ENCODE measurements at regions not wholly inside any gene's neighbourhood (a gene's known extent, or its start where the extent isn't known, plus 50 kb on each side); places are given as distances from the start of the nearest gene placed in this dataset.

DNA sequence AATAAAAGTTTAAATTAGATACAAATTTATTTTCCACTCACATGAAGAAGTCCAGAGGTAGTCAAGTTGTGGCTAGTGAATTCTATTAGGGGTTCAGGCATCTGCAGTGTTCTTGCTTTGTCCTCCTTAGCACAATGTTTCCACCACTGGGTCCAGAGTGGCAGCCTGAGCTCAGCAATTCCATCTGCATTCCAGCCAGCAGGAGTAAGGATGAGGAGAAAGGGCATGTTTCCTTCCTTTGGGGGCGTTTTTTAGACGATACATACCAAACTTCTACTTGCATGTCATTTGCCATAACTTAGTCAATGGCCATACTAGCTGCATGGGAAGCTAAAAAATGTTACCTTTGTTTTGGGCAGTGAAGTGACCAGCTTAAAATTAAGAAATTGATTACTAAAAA lies 98.5 kb upstream of the VANGL1 start:
- Histone ChIP-seq H3K36me3 (ENCODE audit: control insufficient read depth in 4 of 4, insufficient read depth in 3 of 4, low read depth in 1 of 4, low read length in 3 of 4) (no peaks in the 10 kb centered on the region), H3K4me1 (ENCODE audit: control insufficient read depth in 4 of 4, insufficient read depth in 4 of 4, low read length in 3 of 4) (no peaks in the 10 kb centered on the region), H3K4me3 (ENCODE audit: low read depth in 1 of 3, low read length in 3 of 3) (no peak overlapping the region), H3K27me3 (ENCODE audit: control insufficient read depth in 4 of 4, insufficient read depth in 4 of 4, low read length in 3 of 4) (no peaks in the 10 kb centered on the region), H3K9ac (ENCODE audit: low read depth in 1 of 2, low read length in 2 of 2) (no peak overlapping the region), H3K9me3 (ENCODE audit: control insufficient read depth in 4 of 4, low read length in 3 of 4) (no peaks in the 10 kb centered on the region), H3K27ac (ENCODE audit: low read depth in 1 of 2, low read length in 2 of 2) (no peak overlapping the region)
- TF ChIP-seq, protein P1, sequence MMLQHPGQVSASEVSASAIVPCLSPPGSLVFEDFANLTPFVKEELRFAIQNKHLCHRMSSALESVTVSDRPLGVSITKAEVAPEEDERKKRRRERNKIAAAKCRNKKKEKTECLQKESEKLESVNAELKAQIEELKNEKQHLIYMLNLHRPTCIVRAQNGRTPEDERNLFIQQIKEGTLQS (IDR thresholded peaks at IDR 0.05): no peak
- TF ChIP-seq, protein P2, sequence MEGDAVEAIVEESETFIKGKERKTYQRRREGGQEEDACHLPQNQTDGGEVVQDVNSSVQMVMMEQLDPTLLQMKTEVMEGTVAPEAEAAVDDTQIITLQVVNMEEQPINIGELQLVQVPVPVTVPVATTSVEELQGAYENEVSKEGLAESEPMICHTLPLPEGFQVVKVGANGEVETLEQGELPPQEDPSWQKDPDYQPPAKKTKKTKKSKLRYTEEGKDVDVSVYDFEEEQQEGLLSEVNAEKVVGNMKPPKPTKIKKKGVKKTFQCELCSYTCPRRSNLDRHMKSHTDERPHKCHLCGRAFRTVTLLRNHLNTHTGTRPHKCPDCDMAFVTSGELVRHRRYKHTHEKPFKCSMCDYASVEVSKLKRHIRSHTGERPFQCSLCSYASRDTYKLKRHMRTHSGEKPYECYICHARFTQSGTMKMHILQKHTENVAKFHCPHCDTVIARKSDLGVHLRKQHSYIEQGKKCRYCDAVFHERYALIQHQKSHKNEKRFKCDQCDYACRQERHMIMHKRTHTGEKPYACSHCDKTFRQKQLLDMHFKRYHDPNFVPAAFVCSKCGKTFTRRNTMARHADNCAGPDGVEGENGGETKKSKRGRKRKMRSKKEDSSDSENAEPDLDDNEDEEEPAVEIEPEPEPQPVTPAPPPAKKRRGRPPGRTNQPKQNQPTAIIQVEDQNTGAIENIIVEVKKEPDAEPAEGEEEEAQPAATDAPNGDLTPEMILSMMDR (IDR thresholded peaks at IDR 0.05; ENCODE audit: low read depth, low read length, missing input control): no peak
- TF ChIP-seq RXRA (IDR thresholded peaks at IDR 0.05): no peak
- TF ChIP-seq NR2F2 (IDR thresholded peaks at IDR 0.05): no peak
- TF ChIP-seq FOXA1 (IDR thresholded peaks at IDR 0.05): no peak
- TF ChIP-seq, protein P3, sequence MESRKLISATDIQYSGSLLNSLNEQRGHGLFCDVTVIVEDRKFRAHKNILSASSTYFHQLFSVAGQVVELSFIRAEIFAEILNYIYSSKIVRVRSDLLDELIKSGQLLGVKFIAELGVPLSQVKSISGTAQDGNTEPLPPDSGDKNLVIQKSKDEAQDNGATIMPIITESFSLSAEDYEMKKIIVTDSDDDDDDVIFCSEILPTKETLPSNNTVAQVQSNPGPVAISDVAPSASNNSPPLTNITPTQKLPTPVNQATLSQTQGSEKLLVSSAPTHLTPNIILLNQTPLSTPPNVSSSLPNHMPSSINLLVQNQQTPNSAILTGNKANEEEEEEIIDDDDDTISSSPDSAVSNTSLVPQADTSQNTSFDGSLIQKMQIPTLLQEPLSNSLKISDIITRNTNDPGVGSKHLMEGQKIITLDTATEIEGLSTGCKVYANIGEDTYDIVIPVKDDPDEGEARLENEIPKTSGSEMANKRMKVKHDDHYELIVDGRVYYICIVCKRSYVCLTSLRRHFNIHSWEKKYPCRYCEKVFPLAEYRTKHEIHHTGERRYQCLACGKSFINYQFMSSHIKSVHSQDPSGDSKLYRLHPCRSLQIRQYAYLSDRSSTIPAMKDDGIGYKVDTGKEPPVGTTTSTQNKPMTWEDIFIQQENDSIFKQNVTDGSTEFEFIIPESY (IDR thresholded peaks at IDR 0.05): no peak
- TF ChIP-seq EGR1 (IDR thresholded peaks at IDR 0.05; ENCODE audit: low read depth in 2 of 2): no peak
- no peak for TF ChIP-seq HNF4G (IDR thresholded peaks at IDR 0.05)
- TF ChIP-seq YY1 (IDR thresholded peaks at IDR 0.05): no peak
- no peak for TF ChIP-seq TAF1 (conservative IDR thresholded peaks at IDR 0.05)
- TF ChIP-seq, protein P4, sequence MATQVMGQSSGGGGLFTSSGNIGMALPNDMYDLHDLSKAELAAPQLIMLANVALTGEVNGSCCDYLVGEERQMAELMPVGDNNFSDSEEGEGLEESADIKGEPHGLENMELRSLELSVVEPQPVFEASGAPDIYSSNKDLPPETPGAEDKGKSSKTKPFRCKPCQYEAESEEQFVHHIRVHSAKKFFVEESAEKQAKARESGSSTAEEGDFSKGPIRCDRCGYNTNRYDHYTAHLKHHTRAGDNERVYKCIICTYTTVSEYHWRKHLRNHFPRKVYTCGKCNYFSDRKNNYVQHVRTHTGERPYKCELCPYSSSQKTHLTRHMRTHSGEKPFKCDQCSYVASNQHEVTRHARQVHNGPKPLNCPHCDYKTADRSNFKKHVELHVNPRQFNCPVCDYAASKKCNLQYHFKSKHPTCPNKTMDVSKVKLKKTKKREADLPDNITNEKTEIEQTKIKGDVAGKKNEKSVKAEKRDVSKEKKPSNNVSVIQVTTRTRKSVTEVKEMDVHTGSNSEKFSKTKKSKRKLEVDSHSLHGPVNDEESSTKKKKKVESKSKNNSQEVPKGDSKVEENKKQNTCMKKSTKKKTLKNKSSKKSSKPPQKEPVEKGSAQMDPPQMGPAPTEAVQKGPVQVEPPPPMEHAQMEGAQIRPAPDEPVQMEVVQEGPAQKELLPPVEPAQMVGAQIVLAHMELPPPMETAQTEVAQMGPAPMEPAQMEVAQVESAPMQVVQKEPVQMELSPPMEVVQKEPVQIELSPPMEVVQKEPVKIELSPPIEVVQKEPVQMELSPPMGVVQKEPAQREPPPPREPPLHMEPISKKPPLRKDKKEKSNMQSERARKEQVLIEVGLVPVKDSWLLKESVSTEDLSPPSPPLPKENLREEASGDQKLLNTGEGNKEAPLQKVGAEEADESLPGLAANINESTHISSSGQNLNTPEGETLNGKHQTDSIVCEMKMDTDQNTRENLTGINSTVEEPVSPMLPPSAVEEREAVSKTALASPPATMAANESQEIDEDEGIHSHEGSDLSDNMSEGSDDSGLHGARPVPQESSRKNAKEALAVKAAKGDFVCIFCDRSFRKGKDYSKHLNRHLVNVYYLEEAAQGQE (IDR thresholded peaks at IDR 0.05): no peak
- TF ChIP-seq JUND (IDR thresholded peaks at IDR 0.05): no peak
- TF ChIP-seq RAD21 (IDR thresholded peaks at IDR 0.05): no peak
- no peak for TF ChIP-seq GABPA (IDR thresholded peaks at IDR 0.05 in 1 of 2, conservative IDR thresholded peaks at IDR 0.05 in 1 of 2)
- TF ChIP-seq SP1 (IDR thresholded peaks at IDR 0.05): no peak
- DNase-seq (ENCODE audit: low spot score): no peak
- 73% methylated on average over 2 of the region's 2 CpGs for WGBS

DNA sequence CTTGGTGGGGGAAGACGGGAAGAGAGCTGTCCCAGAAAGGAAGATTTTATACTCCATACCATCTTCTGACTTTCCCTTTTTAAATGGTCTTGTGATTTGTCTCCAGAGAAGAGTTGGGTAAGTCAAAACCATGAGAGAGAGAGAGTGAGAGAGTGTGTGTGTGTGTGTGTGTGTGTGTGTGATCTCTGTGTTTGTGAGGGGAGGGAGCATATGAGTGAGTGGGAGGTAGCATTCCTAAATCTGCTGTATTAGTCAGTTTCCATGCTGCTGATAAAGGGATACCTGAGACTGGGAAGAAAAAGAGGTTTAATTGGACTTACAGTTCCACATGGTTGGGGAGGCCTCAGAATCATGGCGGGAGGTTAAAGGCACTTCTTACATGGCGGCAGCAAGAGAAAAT lies 102.0 kb upstream of the VANGL1 start:
- Histone ChIP-seq H3K4me3 (ENCODE audit: low read depth in 1 of 3, low read length in 3 of 3) (no peak overlapping the region), H3K27me3 (ENCODE audit: control insufficient read depth in 4 of 4, insufficient read depth in 4 of 4, low read length in 3 of 4) (peaks cover 0 to 3% (median 2%) of the 10 kb centered on the region in 4 donors), H3K9ac (ENCODE audit: low read depth in 1 of 2, low read length in 2 of 2) (no peak overlapping the region), H3K27ac (ENCODE audit: low read depth in 1 of 2, low read length in 2 of 2) (no peak overlapping the region), H3K9me3 (ENCODE audit: control insufficient read depth in 4 of 4, low read length in 3 of 4) (no peaks in the 10 kb centered on the region), H3K4me1 (ENCODE audit: control insufficient read depth in 4 of 4, insufficient read depth in 4 of 4, low read length in 3 of 4) (no peaks in the 10 kb centered on the region), H3K36me3 (ENCODE audit: control insufficient read depth in 4 of 4, insufficient read depth in 3 of 4, low read depth in 1 of 4, low read length in 3 of 4) (no peaks in the 10 kb centered on the region)
- no peak for DNase-seq (ENCODE audit: low spot score)
- 89% methylated on average over 3 of the region's 3 CpGs for WGBS
- TF ChIP-seq, protein P1 (IDR thresholded peaks at IDR 0.05): no peak
- TF ChIP-seq SP1 (IDR thresholded peaks at IDR 0.05) (no peak), FOXA2 (IDR thresholded peaks at IDR 0.05) (no peak), GABPA (IDR thresholded peaks at IDR 0.05 in 1 of 2, conservative IDR thresholded peaks at IDR 0.05 in 1 of 2) (no peak), HNF4A (conservative IDR thresholded peaks at IDR 0.05) (no peak), YY1 (IDR thresholded peaks at IDR 0.05) (no peak), RXRA (IDR thresholded peaks at IDR 0.05) (no peak), FOXA1 (IDR thresholded peaks at IDR 0.05) (no peak), JUND (IDR thresholded peaks at IDR 0.05) (no peak), RAD21 (IDR thresholded peaks at IDR 0.05) (no peak)
- TF ChIP-seq, protein P2 (IDR thresholded peaks at IDR 0.05; ENCODE audit: low read depth, low read length, missing input control): no peak
- TF ChIP-seq, protein P4 (IDR thresholded peaks at IDR 0.05): no peak
- TF ChIP-seq, protein P5, sequence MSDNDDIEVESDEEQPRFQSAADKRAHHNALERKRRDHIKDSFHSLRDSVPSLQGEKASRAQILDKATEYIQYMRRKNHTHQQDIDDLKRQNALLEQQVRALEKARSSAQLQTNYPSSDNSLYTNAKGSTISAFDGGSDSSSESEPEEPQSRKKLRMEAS (IDR thresholded peaks at IDR 0.05): no peak

All from liver (tissue), 8 donors.